WTC11 (cell line): ENCODE measurements at regions not wholly inside any gene's neighbourhood (a gene's known extent, or its start where the extent isn't known, plus 50 kb on each side); places are given as distances from the start of the nearest gene placed in this dataset.

ENCODE experiments used
- ATAC-seq: fragments of 200-7000 bp; cut with Tn5 transposase; 2 replicates; pipeline ENCODE4 v1.10.0; 2021; ENCODE audit warnings: mild to moderate bottlenecking, moderate library complexity
- CTCF ChIA-PET: fragments of 300-600 bp; sonication (Branson Sonifier 250); formaldehyde crosslinking; loops from one replicate; lab custom pipeline; 2021; ENCODE audit warnings: antibody characterized with exemption; lab: Charles Lee
- POLR2A ChIA-PET: fragments of 350-600 bp; sonication (Branson Sonifier 250); formaldehyde crosslinking; loops from one replicate; lab custom pipeline; 2021; ENCODE audit warnings: antibody characterized with exemption; lab: Charles Lee
- DNase-seq: peaks from one replicate; pipeline ENCODE4 v3.0.0; 2021; ENCODE audit warnings: low spot score
- H3K27ac Mint-ChIP-seq: 2 replicates; pipeline ENCODE4 v1.8.0; 2021; ENCODE audit warnings: mixed read lengths
- H3K27me3 Mint-ChIP-seq: 2 replicates; pipeline ENCODE4 v1.8.0; 2021; ENCODE audit warnings: low read depth, mild to moderate bottlenecking, moderate library complexity, mixed read lengths
- H3K36me3 Mint-ChIP-seq: 2 replicates; pipeline ENCODE4 v1.8.0; 2021; ENCODE audit warnings: mixed read lengths
- H3K4me1 Mint-ChIP-seq: 2 replicates; pipeline ENCODE4 v1.8.0; 2022; ENCODE audit warnings: mixed read lengths
- H3K4me3 Mint-ChIP-seq: 2 replicates; pipeline ENCODE4 v1.8.0; 2021; ENCODE audit warnings: mild to moderate bottlenecking, moderate library complexity, mixed read lengths
- H3K9me3 Mint-ChIP-seq: 2 replicates; pipeline ENCODE4 v1.8.0; 2021; ENCODE audit warnings: mixed read lengths
- AFF4 ChIP-seq: sonication (generic); formaldehyde crosslinking; IDR thresholded peaks from 2 replicates; pipeline ENCODE4 v1.8.1; 2023; ENCODE audit warnings: mild to moderate bottlenecking, missing genetic modification reagents, borderline replicate concordance
- ELF4 ChIP-seq: sonication (generic); formaldehyde crosslinking; IDR thresholded peaks from 2 replicates; pipeline ENCODE4 v1.8.1; 2022; ENCODE audit warnings: low read depth, mild to moderate bottlenecking, moderate library complexity, missing genetic modification reagents
- EMX1 ChIP-seq: fragments of 250-450 bp; sonication (Bioruptor Pico); IDR thresholded peaks from 2 replicates; pipeline ENCODE4 v1.8.0; 2021; ENCODE audit warnings: mild to moderate bottlenecking
- ESRRA ChIP-seq: sonication (generic); formaldehyde crosslinking; IDR thresholded peaks from 2 replicates; pipeline ENCODE4 v1.8.1; 2022; ENCODE audit warnings: mild to moderate bottlenecking, missing genetic modification reagents, borderline replicate concordance
- FOXJ3 ChIP-seq: sonication (generic); formaldehyde crosslinking; IDR thresholded peaks from 2 replicates; pipeline ENCODE4 v1.9.0; 2021; ENCODE audit warnings: missing genetic modification reagents, mild to moderate bottlenecking, borderline replicate concordance
- FOXK1 ChIP-seq: sonication (generic); formaldehyde crosslinking; IDR thresholded peaks from 2 replicates; pipeline ENCODE4 v1.8.0; 2022; ENCODE audit warnings: mild to moderate bottlenecking, moderate library complexity, missing genetic modification reagents
- MYBL2 ChIP-seq: sonication (generic); formaldehyde crosslinking; IDR thresholded peaks from 2 replicates; pipeline ENCODE4 v1.8.1; 2023; ENCODE audit warnings: mild to moderate bottlenecking, moderate library complexity, missing genetic modification reagents
- NFYB ChIP-seq: sonication (generic); formaldehyde crosslinking; conservative IDR thresholded peaks from 2 replicates; pipeline ENCODE4 v1.8.0; 2022; ENCODE audit warnings: low read depth, missing genetic modification reagents
- STAT6 ChIP-seq: sonication (generic); formaldehyde crosslinking; conservative IDR thresholded peaks from 2 replicates; pipeline ENCODE4 v1.8.1; 2023; ENCODE audit warnings: mild to moderate bottlenecking, low read depth, missing genetic modification reagents, moderate library complexity
- USF2 ChIP-seq: sonication (generic); formaldehyde crosslinking; IDR thresholded peaks from 2 replicates; pipeline ENCODE4 v1.8.1; 2023; ENCODE audit warnings: mild to moderate bottlenecking, missing genetic modification reagents, moderate library complexity
- ZBTB21 ChIP-seq: sonication (generic); formaldehyde crosslinking; IDR thresholded peaks from 2 replicates; pipeline ENCODE4 v1.8.1; 2023; ENCODE audit warnings: mild to moderate bottlenecking, missing genetic modification reagents, borderline replicate concordance
- ZNF121 ChIP-seq: sonication (generic); formaldehyde crosslinking; IDR thresholded peaks from 2 replicates; pipeline ENCODE4 v1.8.0; 2023; ENCODE audit warnings: missing genetic modification reagents
- ZNF263 ChIP-seq: sonication (generic); formaldehyde crosslinking; IDR thresholded peaks from 2 replicates; pipeline ENCODE4 v1.8.1; 2022; ENCODE audit warnings: low read depth, mild to moderate bottlenecking, moderate library complexity, missing genetic modification reagents
- ZNF425 ChIP-seq: fragments of 250-450 bp; sonication (Bioruptor Pico); conservative IDR thresholded peaks from 2 replicates; pipeline ENCODE4 v1.9.0; 2021; ENCODE audit warnings: mild to moderate bottlenecking
- TF ChIP-seq, protein P1 (sequence below): sonication (generic); formaldehyde crosslinking; conservative IDR thresholded peaks from 2 replicates; pipeline ENCODE4 v1.8.1; 2022; ENCODE audit warnings: mild to moderate bottlenecking, missing genetic modification reagents
- TF ChIP-seq, protein P2 (sequence below): sonication (generic); formaldehyde crosslinking; IDR thresholded peaks from 2 replicates; pipeline ENCODE4 v1.8.1; 2023; ENCODE audit warnings: mild to moderate bottlenecking, moderate library complexity, missing genetic modification reagents
- TF ChIP-seq, protein P3 (sequence below): fragments of 250-450 bp; sonication (Bioruptor Pico); IDR thresholded peaks from 2 replicates; pipeline ENCODE4 v1.9.0; 2021; ENCODE audit warnings: mild to moderate bottlenecking, borderline replicate concordance

- ChIA-PET POLR2A (interaction anchor here (0.7 kb wide), 1 partner anchor 57 kb away, joined by 3 read pairs; the partner anchor contains the start of gene ELF3), CTCF (interaction anchor here (0.6 to 1.4 kb wide), 4 partner anchors 19 to 68 kb away, joined by 3 to 5 read pairs (median 3); no protein-coding TSS in a partner anchor)
- peak; percentile 28; the same call in 1 of the 2 replicates for ATAC-seq
- Mint-ChIP-seq H3K36me3 (no peaks in the 10 kb centered on the region), H3K27me3 (no peaks in the 10 kb centered on the region; the same call in 1 of the 2 replicates), H3K27ac (no peak overlapping the region), H3K4me1 (peaks cover 8% of the 10 kb centered on the region), H3K9me3 (no peaks in the 10 kb centered on the region), H3K4me3 (no peak overlapping the region)
- DNase-seq = no peak
- TF ChIP-seq, protein P1, sequence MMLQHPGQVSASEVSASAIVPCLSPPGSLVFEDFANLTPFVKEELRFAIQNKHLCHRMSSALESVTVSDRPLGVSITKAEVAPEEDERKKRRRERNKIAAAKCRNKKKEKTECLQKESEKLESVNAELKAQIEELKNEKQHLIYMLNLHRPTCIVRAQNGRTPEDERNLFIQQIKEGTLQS = no peak
- no peak for TF ChIP-seq MYBL2 (CRISPR knock-in tag)
- TF ChIP-seq ZNF263 (CRISPR knock-in tag) = no peak
- no peak for TF ChIP-seq ESRRA
- TF ChIP-seq AFF4 (CRISPR knock-in tag) = no peak
- no peak for TF ChIP-seq NFYB (CRISPR knock-in tag)
- no peak for TF ChIP-seq ZNF121
- no peak for TF ChIP-seq USF2 (CRISPR knock-in tag)
- no peak for TF ChIP-seq FOXK1
- TF ChIP-seq STAT6 (CRISPR knock-in tag) = no peak
- no peak for TF ChIP-seq EMX1 (CRISPR knock-in tag)
- TF ChIP-seq FOXJ3 (CRISPR knock-in tag) = no peak
- TF ChIP-seq, protein P2, sequence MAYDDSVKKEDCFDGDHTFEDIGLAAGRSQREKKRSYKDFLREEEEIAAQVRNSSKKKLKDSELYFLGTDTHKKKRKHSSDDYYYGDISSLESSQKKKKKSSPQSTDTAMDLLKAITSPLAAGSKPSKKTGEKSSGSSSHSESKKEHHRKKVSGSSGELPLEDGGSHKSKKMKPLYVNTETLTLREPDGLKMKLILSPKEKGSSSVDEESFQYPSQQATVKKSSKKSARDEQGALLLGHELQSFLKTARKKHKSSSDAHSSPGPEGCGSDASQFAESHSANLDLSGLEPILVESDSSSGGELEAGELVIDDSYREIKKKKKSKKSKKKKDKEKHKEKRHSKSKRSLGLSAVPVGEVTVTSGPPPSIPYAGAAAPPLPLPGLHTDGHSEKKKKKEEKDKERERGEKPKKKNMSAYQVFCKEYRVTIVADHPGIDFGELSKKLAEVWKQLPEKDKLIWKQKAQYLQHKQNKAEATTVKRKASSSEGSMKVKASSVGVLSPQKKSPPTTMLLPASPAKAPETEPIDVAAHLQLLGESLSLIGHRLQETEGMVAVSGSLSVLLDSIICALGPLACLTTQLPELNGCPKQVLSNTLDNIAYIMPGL (CRISPR knock-in tag) = no peak
- TF ChIP-seq ZNF425 = no peak
- TF ChIP-seq ZBTB21 = no peak
- TF ChIP-seq, protein P3, sequence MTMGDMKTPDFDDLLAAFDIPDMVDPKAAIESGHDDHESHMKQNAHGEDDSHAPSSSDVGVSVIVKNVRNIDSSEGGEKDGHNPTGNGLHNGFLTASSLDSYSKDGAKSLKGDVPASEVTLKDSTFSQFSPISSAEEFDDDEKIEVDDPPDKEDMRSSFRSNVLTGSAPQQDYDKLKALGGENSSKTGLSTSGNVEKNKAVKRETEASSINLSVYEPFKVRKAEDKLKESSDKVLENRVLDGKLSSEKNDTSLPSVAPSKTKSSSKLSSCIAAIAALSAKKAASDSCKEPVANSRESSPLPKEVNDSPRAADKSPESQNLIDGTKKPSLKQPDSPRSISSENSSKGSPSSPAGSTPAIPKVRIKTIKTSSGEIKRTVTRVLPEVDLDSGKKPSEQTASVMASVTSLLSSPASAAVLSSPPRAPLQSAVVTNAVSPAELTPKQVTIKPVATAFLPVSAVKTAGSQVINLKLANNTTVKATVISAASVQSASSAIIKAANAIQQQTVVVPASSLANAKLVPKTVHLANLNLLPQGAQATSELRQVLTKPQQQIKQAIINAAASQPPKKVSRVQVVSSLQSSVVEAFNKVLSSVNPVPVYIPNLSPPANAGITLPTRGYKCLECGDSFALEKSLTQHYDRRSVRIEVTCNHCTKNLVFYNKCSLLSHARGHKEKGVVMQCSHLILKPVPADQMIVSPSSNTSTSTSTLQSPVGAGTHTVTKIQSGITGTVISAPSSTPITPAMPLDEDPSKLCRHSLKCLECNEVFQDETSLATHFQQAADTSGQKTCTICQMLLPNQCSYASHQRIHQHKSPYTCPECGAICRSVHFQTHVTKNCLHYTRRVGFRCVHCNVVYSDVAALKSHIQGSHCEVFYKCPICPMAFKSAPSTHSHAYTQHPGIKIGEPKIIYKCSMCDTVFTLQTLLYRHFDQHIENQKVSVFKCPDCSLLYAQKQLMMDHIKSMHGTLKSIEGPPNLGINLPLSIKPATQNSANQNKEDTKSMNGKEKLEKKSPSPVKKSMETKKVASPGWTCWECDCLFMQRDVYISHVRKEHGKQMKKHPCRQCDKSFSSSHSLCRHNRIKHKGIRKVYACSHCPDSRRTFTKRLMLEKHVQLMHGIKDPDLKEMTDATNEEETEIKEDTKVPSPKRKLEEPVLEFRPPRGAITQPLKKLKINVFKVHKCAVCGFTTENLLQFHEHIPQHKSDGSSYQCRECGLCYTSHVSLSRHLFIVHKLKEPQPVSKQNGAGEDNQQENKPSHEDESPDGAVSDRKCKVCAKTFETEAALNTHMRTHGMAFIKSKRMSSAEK (CRISPR knock-in tag) = no peak
- no peak for TF ChIP-seq ELF4 (CRISPR knock-in tag)
These were observed 55.3 kb upstream of the GPR37L1 start for GRCh38 chr1:202067188-202067974.
